ENCODE measurements at regions not wholly inside any gene's neighbourhood (a gene's known extent, or its start where the extent isn't known, plus 50 kb on each side); places are given as distances from the start of the nearest gene placed in this dataset.
"Not testable (repeated sequence)": the region's sequence is repeated elsewhere in the genome, so short reads cannot be mapped to it uniquely, and the experiment has no call there.

DNA sequence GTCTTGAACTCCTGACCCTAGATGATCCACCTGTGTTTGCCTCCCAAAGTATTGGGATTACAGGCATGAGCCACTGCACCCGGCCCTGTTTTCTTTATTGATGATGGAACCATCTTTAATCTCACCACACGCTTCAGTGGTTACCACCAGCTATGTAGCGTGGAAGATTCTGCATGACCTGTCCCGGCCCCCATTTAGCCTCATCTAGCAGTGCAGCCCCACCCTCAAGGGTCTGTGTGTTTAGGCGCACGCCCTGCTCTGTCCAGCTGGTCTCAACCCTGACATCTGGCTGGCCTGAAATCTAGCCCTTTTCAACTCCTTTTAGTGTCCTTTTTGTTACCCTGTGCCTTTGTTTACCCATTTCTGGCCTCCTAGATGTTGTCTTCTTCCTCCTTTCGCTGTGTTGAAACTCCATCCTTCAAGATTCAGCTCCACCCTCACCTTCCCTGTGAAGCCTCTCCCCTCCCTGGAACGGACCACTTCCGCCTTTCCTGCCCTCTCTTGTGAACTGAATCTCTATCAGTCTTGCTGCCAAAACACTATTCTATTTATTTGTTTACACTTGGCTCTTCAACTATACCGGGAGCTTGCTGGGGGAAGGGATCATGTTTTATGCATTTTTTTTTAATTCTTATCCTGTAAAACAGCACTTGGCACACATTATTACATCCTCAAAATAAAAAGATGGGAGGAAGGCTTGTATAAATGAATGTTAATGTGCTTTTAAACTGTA lies 101.0 kb upstream of the MTHFD1L start:
- DNase-seq (ENCODE audit: extremely low read depth, low read depth) = no peak

DNA sequence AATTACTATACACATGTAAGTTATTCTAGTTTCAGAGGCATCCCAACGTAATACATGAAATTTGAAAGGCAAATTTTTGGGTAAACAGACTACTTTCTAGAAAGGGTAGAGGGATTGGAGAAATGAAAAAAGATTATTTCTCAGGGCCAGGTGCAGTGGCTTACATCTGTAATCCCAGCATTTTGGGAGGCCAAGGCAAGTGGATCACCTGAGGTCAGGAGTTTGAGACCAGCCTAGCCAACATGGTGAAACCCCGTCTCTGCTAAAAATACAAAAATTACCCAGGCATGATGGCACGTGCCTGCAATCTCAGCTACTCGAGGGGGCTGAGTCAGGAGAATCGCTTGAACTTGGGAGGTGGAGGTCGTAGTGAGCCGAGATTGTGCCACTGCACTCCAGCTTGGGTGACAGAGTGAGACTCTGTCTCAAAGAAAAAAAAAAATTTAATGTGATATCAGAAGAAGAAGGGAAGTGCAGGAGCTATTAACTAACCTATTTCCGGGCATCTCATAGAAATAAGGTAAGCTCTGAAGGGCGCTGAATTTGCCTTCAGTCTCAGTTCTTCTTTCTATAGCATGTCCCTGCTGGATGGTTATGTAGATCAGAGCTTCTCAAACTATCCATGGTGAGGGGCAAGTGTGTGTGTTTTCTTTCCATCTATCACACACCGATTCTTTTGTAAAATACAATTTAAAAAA lies 100.3 kb upstream of the MTHFD1L start:
- no peak for DNase-seq (ENCODE audit: extremely low read depth, low read depth)

DNA sequence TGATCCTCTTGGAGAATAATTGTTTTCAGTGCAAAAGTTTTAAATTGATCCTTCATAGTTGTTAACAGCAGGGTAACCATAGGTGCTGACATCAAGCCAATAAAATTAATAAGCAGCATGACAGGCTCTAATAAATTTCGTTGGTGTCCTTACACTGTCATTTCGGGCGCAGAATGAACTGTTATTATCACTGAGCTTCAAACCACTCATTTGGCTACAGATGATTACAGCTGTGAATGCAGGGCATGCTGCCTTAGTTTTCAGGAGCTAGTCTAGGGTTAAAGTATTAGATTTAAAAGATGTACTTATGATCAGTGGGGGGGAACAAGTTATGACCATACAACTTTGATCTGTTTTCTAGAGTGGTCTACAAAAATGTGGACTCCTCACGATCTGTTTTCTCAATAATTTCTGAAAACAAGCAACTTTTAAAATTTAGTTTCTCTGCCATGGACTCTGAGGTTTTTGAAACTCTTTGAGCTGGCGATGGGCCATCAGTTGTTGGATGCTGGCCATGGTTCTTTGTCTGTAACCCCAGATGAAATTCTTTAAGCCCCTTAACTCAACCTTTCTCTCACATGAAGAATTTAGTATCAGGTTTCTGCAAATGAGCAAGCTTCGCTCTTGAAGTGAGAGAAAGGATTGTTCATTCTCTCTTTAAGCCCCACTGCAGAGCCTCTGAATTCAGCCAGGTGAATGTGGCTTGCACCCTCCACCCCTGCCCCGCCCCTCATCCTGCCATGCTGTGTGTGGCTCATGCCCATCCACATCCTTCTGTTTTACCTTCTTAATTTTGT lies 99.1 kb upstream of the MTHFD1L start:
- DNase-seq (ENCODE audit: extremely low read depth, low read depth) = no peak

GRCh38 chr6:150767161-150767560 lies 98.3 kb upstream of the MTHFD1L start:
- DNase-seq (ENCODE audit: extremely low read depth, low read depth) = no peak

- DNase-seq (ENCODE audit: extremely low read depth, low read depth) = no peak
These were observed 97.9 kb upstream of the MTHFD1L start for GRCh38 chr6:150767571-150768018.

DNA sequence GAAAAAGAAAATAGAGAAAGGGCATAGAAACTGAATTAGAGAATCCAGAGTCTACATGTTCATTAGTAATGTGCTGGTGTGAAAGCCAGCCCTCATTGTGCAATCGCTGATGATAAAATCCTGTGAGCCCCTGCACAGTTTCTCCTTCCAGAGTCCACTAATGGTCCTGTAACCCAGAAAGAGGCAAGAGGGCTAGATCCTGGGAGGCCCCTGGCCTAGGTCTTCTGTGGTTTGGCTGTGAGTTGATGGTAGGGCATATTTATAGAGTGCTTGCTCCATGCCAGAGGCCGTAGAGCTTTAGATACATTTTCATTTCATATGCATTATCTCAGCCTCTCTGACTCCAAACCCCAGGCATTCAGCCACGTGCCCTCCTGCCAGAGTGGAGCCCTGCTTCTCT lies 94.9 kb upstream of the MTHFD1L start:
- DNase-seq (ENCODE audit: extremely low read depth, low read depth) = no peak

DNA sequence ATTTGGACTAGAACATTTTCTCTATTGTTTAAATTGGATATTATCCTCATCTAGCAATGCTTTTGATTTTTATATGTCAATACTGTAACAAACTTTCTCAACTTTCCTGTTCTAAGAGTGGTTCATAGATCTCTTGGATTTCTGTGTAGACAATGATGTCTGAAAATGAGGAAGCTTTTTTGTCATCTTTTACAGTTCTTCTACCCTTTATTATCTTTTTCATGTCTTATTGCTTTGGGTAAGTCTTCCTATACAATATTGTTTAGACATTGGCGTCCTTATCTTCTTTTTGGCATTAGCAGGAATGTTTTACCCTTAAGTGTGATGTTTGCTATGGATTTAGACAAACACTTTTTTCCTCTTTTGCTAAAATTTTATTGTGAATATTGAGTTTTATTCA lies 91.5 kb upstream of the MTHFD1L start:
- DNase-seq (ENCODE audit: extremely low read depth, low read depth) = no peak

GRCh38 chr6:150775415-150776203 lies 89.9 kb upstream of the MTHFD1L start:
- DNase-seq (ENCODE audit: extremely low read depth, low read depth) = no peak

DNA sequence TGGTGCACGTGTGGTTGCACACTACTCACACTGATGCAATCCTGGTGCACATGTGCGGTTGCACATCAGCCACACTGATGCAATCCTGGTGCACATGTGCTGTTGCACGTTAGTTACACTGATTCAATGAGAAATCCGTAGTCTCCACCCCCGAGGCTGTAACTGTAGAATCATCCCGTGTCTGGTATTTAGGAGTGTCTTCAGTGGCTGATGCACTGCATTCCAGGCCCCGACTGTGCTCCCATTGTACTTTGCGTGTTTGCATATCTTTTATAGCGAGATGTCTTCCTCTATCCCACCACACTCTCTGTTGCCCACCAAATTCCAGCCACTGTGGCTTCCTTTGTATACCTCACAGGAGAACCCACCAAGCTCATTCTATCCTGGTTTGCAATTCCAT lies 87.8 kb upstream of the MTHFD1L start:
- DNase-seq (ENCODE audit: extremely low read depth, low read depth) = no peak

- DNase-seq (ENCODE audit: extremely low read depth, low read depth) = no peak
These were observed 81.7 kb upstream of the MTHFD1L start for GRCh38 chr6:150783813-150784212.

DNA sequence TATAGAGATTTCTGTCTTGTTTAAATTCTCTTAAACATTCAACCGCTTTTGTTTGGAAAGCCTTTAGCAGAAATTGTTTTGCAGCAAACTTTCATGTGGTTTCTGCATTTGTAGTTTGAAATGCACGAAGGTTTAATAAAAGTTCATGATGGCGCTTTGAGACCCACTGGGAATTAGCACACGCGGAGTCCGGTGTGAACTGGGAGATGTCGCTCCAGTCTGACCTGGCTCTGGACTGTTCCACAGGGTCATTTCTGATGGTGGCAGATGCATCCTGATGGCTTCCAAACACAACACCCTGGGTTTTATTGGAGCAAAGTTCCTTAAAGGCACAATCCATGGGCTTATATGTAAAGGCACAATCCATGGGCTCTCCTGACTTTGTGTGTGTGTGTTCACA lies 78.1 kb upstream of the MTHFD1L start:
- no peak for DNase-seq (ENCODE audit: extremely low read depth, low read depth)

DNA sequence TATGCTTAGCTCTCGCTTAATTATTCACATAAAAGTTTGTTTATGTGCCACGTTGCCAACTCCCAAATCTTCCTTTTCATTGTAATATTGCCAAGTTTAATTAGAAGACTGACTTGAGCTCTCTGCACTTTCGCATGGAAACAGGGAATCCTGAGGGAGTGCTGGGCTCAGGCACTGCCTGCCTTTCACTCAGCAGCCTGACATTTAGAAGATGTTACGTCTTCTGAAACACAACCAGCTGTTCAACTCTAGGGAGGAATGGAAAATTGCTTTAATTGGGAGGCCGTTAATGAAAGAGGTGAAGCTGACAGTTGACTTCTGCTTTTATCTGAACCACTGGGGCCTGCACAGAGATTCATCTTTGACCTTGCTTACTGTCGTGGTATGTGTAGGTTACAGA lies 77.4 kb upstream of the MTHFD1L start:
- no peak for DNase-seq (ENCODE audit: extremely low read depth, low read depth)

GRCh38 chr6:150789906-150790305 lies 75.6 kb upstream of the MTHFD1L start:
- DNase-seq (ENCODE audit: extremely low read depth, low read depth) = not testable (repeated sequence)

- DNase-seq (ENCODE audit: extremely low read depth, low read depth) = no peak
These were observed 73.8 kb upstream of the MTHFD1L start for GRCh38 chr6:150791717-150792116.

DNA sequence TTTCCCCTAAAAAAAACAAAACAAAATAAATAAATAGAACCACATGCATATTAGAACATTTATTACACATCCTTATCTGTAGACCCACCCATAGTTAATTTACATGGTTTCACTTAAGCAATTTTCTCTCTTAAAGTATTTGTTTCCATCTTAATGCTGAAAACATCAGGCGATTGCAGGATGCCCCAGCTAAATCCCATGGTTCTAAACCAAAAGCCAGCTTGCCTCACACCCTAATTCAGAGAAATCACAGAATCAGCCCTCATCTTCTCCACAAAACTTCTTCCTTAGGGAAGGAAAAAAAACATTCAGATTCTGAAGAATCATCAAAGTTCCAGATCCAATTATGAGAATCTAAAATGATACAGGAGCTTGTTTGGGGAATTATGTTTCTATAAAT lies 67.6 kb upstream of the MTHFD1L start:
- DNase-seq (ENCODE audit: extremely low read depth, low read depth) = no peak

- DNase-seq (ENCODE audit: extremely low read depth, low read depth) = no peak
These were observed 66.2 kb upstream of the MTHFD1L start for GRCh38 chr6:150799276-150799805.

- DNase-seq (ENCODE audit: extremely low read depth, low read depth) = no peak
These were observed 64.7 kb upstream of the MTHFD1L start for GRCh38 chr6:150800674-150801314.

- no peak for DNase-seq (ENCODE audit: extremely low read depth, low read depth)
These were observed 58.7 kb upstream of the MTHFD1L start for GRCh38 chr6:150806790-150807189.

GRCh38 chr6:150813319-150813992 lies 52.0 kb upstream of the MTHFD1L start:
- DNase-seq (ENCODE audit: extremely low read depth, low read depth) = no peak

- peak; percentile 7 for DNase-seq (ENCODE audit: extremely low read depth, low read depth)
These were observed 51.5 kb upstream of the MTHFD1L start for GRCh38 chr6:150813993-150814359.
